PC-9 (cell line): ENCODE measurements at regions not wholly inside any gene's neighbourhood (a gene's known extent, or its start where the extent isn't known, plus 50 kb on each side); places are given as distances from the start of the nearest gene placed in this dataset.
"Not testable (repeated sequence)": the region's sequence is repeated elsewhere in the genome, so short reads cannot be mapped to it uniquely, and the experiment has no call there.

Experiments used
- CTCF ChIP-seq: fragments of 200-600 bp; sonication (generic); conservative IDR thresholded peaks from 2 replicates; pipeline ENCODE4 v1.6.1; 2017; ENCODE audit warnings: mixed run types, antibody characterized with exemption, mild to moderate bottlenecking, moderate library complexity
- EZH2 ChIP-seq: fragments of 200-600 bp; sonication (generic); IDR thresholded peaks from 2 replicates; pipeline ENCODE4 v1.8.0; 2017; ENCODE audit warnings: antibody characterized with exemption, low read depth

DNA sequence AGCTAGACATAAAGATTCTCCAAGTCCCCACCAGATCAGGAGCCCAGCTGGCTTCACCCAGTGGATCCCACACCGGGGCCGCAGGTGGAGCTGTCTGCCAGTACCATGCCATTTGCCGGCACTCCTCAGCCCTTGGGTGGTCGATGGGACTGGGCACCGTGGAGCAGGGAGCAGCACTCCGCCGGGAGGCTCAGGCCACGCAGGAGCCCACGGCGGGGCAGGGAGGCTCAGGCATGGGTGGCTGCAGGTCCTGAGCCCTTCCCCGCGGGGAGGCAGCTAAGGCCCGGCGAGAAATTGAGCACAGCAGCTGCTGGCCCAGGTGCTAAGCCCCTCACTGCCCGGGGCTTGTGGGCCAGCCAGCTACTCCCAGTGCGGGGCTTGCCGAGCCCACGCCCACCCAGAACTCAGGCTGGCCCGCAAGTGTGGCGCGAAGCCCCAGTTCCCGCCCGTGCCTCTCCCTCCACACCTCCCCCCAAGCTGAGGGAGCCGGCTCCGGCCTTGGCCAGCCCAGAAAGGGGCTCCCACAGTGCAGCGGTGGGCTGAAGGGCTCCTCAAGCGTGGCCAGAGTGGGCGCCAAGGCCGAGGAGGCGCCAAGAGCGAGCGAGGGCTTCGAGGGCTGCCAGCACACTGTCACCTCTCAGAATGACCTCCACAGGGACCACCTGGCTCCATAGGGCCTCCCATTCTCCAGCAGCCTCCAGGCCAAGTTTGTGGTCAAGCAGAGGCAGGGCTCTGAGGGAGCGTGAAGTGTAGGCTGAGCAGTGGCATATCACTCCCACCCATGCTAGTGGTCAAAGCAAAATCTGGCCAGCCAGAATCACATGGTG is 93.5 kb downstream of the PLXNA1 start:
- not testable (repeated sequence) for TF ChIP-seq EZH2, CTCF
